Right atrium auricular region (tissue), 2 donors: ENCODE measurements at regions not wholly inside any gene's neighbourhood (a gene's known extent, or its start where the extent isn't known, plus 50 kb on each side); places are given as distances from the start of the nearest gene placed in this dataset.

Experiments used
- DNase-seq: peaks from one replicate; pipeline ENCODE4 v3.0.0-alpha.2; 2019; ENCODE audit warnings: low spot score
- H3K27ac ChIP-seq, 2 donors: fragments of 200-600 bp; sonication (generic); 1 replicate in 1 of 2; 2 replicates in 1 of 2; pipeline ENCODE4 v1.5.1; 2016 to 2019
- H3K27me3 ChIP-seq, 2 donors: fragments of 200-600 bp; sonication (generic); one replicate each; pipeline versions ENCODE4 v1.5.1 to v1.6.0; 2017 to 2019
- H3K36me3 ChIP-seq: fragments of 200-600 bp; sonication (generic); one replicate; pipeline ENCODE4 v1.5.1; 2016
- H3K4me1 ChIP-seq, 2 donors: fragments of 200-600 bp; sonication (generic); one replicate each; pipeline versions ENCODE4 v1.5.1 to v1.6.0; 2017 to 2019
- H3K4me3 ChIP-seq, 2 donors: fragments of 200-600 bp; sonication (generic); 1 replicate in 1 of 2; 2 replicates in 1 of 2; pipeline ENCODE4 v1.5.1; 2017 to 2019; ENCODE audit warnings: mild to moderate bottlenecking in 1 of 2, moderate library complexity in 1 of 2
- H3K9me3 ChIP-seq, 2 donors: fragments of 200-600 bp; sonication (generic); one replicate each; pipeline ENCODE4 v1.5.1; 2019
- TF ChIP-seq, protein P1 (sequence below), 2 donors: fragments of 200-600 bp; sonication (generic); IDR thresholded peaks; one replicate each; pipeline ENCODE4 v1.5.1; 2019; ENCODE audit warnings: antibody characterized with exemption in 2 of 2

DNA sequence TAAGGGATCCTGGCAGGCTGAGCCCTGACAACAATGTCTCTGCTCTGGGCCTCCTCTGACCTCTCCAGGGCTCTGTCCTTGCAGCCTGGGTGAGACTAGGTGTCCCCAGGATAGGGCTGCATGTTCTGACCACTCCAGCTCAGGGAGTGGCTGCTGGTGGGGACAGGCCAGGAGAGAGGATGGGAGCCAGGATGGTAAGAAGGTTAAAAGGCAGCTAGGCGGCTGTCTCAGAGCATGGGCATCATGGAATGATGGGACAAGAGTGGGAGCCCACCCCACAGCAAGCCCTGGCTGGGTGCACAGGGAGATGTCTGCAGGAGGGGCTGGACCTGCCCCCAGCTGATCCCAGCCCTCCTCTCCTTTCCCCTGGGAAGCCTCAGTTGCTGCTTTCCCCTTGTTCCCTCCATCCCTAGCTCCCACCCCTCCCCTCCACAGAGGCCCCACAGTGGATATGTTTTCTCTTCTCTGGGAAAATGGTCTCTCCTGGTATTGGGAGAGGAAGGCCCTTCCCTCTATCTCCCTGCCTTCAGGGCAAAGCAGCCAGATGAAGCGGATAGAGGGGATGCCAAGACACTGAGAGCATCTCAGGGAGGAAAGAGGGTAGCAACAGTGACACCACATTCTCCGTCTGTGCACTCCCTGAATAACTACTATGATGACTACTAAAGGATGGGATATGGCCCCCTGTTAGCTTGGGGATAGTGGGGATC, 334.3 kb downstream of the DYSF start:
- Histone ChIP-seq H3K4me3 (no peak overlapping the region), H3K9me3 (no peaks in the 10 kb centered on the region), H3K4me1 (no peaks in the 10 kb centered on the region), H3K27me3 (no peaks in the 10 kb centered on the region), H3K27ac (no peak overlapping the region), H3K36me3 (no peaks in the 10 kb centered on the region)
- no peak for DNase-seq
- TF ChIP-seq, protein P1, sequence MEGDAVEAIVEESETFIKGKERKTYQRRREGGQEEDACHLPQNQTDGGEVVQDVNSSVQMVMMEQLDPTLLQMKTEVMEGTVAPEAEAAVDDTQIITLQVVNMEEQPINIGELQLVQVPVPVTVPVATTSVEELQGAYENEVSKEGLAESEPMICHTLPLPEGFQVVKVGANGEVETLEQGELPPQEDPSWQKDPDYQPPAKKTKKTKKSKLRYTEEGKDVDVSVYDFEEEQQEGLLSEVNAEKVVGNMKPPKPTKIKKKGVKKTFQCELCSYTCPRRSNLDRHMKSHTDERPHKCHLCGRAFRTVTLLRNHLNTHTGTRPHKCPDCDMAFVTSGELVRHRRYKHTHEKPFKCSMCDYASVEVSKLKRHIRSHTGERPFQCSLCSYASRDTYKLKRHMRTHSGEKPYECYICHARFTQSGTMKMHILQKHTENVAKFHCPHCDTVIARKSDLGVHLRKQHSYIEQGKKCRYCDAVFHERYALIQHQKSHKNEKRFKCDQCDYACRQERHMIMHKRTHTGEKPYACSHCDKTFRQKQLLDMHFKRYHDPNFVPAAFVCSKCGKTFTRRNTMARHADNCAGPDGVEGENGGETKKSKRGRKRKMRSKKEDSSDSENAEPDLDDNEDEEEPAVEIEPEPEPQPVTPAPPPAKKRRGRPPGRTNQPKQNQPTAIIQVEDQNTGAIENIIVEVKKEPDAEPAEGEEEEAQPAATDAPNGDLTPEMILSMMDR (IDR thresholded peaks at IDR 0.05): no peak

DNA sequence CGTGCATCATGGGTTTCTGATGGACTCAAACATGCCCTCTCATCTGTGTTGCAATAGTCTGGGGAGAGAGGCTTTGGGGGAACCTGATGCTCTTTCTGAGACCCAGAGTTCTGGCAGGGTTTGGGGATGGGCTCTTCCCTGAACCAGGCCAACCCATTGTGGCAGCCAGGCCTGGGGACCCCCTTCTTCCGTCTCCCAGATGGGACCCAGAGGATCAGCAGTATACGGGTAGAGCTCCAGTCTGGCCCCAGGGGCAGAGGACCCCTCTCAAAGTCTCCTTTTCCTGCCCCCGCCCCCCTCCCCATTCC, 333.7 kb downstream of the DYSF start:
- DNase-seq: peak; percentile 23
- Histone ChIP-seq H3K9me3 (no peaks in the 10 kb centered on the region), H3K4me3 (no peak overlapping the region), H3K27me3 (no peaks in the 10 kb centered on the region), H3K4me1 (no peaks in the 10 kb centered on the region), H3K27ac (no peak overlapping the region), H3K36me3 (no peaks in the 10 kb centered on the region)
- TF ChIP-seq, protein P1 (IDR thresholded peaks at IDR 0.05): no peak

DNA sequence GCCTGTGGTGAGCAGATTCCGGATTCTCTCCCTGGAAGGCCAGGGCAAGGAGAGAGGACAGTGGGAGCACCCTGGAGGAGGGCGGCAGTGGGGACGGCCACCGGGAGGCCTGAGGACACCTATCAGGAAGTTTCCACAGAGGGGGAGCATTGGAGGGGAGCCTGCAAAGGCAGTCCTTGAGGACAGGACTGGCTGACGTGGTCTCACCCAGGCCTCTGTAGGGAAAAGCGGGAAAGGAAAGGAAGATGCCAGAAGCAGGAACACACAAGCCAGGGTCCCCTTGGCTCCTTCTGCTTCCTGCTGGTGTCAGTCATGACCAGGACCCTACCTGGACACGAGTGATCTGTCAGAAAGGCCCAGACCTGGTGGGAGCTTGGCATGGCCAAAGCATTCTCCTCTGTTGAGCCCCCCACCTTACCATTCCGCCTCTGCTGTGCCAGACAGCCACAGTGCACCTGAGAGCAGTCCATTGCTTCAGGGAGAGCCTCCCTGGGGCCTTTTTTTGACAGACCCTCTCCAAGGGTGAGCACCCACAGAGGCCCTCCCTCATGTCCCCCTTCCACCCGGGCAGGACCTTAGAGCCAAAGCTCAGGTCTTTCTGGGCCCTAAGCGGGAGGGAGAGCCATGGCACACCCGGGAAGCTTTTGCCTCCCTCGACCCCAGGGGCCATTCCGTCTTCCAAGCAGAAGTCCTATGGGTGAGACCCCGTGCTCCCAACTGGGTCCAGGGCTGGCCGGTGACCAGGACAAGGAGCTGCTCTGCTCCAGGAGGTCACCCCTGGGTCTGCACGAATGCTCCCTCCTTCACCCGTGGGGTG, 333.1 kb downstream of the DYSF start:
- H3K4me3 ChIP-seq: no peak overlapping the region
- TF ChIP-seq, protein P1 (IDR thresholded peaks at IDR 0.05): no peak
- H3K9me3 ChIP-seq: no peaks in the 10 kb centered on the region
- H3K27me3 ChIP-seq: no peaks in the 10 kb centered on the region
- peak; percentile 52 for DNase-seq
- no peaks in the 10 kb centered on the region for H3K36me3 ChIP-seq
- no peaks in the 10 kb centered on the region for H3K4me1 ChIP-seq
- H3K27ac ChIP-seq: no peak overlapping the region

DNA sequence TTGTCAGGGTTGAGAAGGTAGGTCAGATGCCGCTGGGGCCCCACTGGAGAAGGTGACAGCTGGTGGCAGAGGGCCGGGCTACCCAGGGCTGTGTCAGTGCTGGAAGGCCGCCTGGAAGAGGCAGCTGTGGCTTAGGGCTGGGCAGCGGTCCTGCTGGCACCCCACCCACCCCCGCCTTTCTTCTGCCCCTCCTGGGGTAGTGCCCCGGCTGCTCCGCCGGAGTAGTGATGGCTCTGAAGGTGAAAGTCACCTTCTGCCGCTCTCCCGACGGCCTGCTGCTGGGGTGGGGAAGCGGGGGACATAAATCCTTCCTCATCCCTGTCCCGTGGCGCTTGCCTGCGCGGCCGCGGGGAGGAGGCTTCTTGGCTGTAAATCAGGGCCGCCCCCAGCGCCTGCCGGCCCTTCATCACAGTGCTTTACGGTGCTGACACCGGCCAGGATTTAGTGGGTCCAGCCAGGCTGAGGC, 332.2 kb downstream of the DYSF start:
- H3K4me3 ChIP-seq: no peak overlapping the region
- no peaks in the 10 kb centered on the region for H3K9me3 ChIP-seq
- no peak overlapping the region for H3K27ac ChIP-seq
- TF ChIP-seq, protein P1 (IDR thresholded peaks at IDR 0.05): no peak
- H3K36me3 ChIP-seq: no peaks in the 10 kb centered on the region
- peak; percentile 56 for DNase-seq
- H3K4me1 ChIP-seq: no peaks in the 10 kb centered on the region
- H3K27me3 ChIP-seq: no peaks in the 10 kb centered on the region

DNA sequence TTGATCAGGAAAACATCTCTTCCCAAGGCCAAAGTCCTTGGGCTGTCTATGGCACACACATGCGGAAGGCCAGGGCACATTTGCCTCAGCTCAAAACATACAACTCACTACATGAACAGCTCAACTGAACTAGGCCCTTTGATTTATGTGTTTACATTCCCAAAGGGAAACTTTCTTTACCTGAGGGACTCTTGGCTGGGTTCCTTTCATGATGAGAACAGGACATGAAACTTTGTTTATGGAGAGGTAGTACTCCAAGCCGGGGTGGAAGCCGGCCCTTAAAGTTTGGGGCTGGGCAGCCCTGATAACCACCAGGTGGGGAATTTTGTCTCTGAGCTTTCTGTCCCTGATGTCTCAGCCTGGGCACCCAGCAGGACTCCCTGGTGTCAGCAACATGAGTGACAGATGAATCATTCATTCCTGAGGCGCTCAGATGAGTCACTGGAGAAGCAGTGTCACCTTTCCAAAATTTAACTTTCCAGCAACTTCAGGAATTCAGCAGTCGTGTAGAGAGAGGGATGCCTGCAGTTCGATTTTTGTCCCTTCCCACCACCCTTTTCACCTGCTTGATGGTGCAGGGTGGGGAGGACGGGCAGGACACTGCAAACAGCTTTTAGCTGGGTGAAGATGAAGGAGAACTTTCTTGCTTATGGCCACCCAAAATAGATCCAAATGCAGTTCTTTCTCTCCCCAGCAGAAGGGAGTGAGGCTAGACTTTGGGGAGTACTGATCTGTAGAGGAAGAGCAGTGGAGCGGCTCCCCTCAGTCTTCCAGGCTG, 331.6 kb downstream of the DYSF start:
- peak; percentile 55 for DNase-seq
- no peak overlapping the region for H3K27ac ChIP-seq
- no peaks in the 10 kb centered on the region for H3K27me3 ChIP-seq
- TF ChIP-seq, protein P1 (IDR thresholded peaks at IDR 0.05): no peak
- no peak overlapping the region for H3K4me3 ChIP-seq
- H3K4me1 ChIP-seq: no peaks in the 10 kb centered on the region
- no peaks in the 10 kb centered on the region for H3K36me3 ChIP-seq
- no peaks in the 10 kb centered on the region for H3K9me3 ChIP-seq
